WI38 (cell line): ENCODE measurements at regions not wholly inside any gene's neighbourhood (a gene's known extent, or its start where the extent isn't known, plus 50 kb on each side); places are given as distances from the start of the nearest gene placed in this dataset.

ENCODE experiments used
- H3K4me3 ChIP-seq: 2 replicates; pipeline ENCODE4 v1.5.1; 2011; ENCODE audit warnings: low read depth, mild to moderate bottlenecking, control low read depth, low read length
- TF ChIP-seq, protein P1 (sequence below): IDR thresholded peaks from 2 replicates; pipeline ENCODE4 v1.5.1; 2012; ENCODE audit warnings: low read depth, mild to moderate bottlenecking, control low read depth, low read length

DNA sequence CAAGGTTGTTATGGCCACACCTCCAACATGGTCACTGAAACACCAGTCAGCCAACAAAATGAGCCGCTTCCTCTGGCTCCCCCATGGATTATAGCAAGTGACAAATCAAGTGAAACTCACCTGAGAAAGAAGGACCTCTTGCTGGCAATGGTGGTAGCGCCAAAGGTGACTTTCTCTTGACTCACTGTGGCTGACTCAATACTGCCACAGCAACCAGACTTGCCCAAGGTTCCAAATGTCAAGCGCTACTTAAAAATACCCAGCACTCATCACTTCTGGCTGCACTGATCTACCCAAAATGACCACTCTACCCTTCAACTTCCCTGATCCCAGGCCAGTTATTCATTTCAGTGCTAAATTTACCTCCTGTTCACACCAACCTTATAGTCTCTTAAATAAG is 495.5 kb downstream of the FOXO1 start:
- no peak overlapping the region for H3K4me3 ChIP-seq
- TF ChIP-seq, protein P1, sequence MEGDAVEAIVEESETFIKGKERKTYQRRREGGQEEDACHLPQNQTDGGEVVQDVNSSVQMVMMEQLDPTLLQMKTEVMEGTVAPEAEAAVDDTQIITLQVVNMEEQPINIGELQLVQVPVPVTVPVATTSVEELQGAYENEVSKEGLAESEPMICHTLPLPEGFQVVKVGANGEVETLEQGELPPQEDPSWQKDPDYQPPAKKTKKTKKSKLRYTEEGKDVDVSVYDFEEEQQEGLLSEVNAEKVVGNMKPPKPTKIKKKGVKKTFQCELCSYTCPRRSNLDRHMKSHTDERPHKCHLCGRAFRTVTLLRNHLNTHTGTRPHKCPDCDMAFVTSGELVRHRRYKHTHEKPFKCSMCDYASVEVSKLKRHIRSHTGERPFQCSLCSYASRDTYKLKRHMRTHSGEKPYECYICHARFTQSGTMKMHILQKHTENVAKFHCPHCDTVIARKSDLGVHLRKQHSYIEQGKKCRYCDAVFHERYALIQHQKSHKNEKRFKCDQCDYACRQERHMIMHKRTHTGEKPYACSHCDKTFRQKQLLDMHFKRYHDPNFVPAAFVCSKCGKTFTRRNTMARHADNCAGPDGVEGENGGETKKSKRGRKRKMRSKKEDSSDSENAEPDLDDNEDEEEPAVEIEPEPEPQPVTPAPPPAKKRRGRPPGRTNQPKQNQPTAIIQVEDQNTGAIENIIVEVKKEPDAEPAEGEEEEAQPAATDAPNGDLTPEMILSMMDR: no peak

DNA sequence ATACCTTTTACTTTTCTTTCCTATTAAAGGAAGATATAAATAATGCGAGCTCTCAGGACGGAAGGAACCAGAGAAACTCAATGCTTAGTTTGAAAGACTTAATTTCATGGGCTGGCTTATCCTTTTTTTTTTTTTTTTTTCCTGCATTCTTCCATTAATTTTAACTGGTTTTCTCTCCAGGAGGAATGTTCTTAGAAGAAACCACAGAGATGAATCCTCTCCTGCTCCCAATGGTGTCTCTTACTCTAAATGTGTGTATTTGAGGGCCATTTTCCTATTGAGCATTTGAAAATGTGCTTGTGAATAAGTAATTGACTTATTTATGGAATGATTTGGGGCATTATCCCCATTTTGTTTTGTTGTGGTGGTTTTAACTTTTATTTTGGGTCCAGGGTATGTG is 494.9 kb downstream of the FOXO1 start:
- H3K4me3 ChIP-seq: no peak overlapping the region
- TF ChIP-seq, protein P1: no peak

DNA sequence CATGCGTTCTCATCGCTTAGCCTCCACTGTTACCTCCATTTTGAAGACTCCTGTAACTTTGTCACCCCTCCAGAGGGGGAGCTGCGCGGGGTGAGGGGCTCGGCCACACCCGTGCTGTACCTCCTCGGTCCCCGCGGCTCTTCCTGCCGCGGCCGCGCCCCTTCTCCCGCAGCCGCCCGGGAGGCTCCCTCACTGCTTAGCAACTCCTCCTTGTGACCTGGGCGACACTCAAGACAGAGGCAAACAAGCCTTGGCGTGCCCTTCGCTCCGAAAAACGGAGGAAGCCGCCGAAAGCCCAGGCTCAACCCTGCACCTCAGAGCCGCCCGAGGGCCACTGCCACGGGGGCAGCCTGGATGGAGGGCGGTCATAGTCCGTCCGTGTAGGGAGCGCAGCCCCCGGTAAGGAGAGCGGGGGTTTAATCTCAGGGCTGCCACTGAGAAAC is 494.3 kb downstream of the FOXO1 start:
- no peak overlapping the region for H3K4me3 ChIP-seq
- TF ChIP-seq, protein P1: no peak

DNA sequence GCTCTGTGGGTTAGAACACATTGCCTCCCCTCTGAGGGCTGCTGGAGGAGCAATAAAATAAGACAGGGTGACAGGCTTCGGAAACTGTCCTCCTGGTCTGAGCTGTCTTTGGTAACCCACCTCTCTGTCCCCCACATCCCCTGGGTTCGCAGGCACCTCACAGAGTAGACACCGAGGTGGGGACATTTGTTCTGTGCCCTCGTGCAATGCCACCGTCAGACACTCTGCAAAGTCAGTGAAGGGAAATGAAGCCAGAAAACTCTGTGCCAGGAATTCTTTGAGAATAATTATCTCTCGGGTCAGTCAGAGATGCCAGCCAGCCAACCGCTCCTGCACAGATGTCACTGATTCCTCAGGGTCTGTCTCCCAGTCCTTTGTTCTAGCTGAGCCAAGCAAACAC is 493.6 kb downstream of the FOXO1 start:
- no peak overlapping the region for H3K4me3 ChIP-seq
- TF ChIP-seq, protein P1: no peak

DNA sequence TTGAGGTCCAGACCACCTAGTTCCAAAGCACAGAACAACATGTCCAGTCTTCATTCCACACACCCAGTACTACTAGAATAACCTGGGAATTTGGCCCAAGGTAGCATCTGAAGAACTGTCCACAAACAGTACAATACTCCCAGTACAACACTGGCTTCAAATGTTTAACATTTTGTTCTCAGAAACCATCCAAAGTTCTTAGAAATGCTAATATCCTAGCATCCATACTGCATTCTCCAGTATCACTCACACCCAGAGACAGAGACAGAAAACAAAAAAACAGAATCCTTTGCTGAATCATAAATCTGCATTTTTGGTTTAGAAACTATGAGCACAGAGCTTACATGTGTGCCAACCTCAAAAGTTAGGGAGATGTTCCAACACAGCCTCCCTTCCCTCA is 490.8 kb downstream of the FOXO1 start:
- no peak overlapping the region for H3K4me3 ChIP-seq
- TF ChIP-seq, protein P1: no peak

DNA sequence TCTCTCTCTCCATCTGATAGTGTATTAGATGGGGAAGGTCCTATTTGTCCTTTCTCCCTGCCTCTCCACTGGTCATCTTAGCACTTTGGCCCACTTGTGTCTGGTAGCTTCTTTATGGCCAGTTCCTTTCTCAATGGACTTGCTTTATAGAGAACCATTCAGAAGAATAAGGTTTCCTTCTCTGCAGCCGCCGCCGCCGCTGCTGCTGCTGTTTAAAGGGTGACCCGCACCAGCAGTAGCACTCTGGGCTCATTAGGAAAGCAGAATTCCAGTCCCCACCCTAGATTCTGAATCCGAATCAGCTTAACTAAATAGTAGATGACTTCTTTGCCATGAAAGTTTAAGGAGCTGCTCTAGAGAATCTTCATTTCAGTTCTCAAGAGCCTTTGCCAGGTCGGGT is 490.2 kb downstream of the FOXO1 start:
- TF ChIP-seq, protein P1: no peak
- no peak overlapping the region for H3K4me3 ChIP-seq

DNA sequence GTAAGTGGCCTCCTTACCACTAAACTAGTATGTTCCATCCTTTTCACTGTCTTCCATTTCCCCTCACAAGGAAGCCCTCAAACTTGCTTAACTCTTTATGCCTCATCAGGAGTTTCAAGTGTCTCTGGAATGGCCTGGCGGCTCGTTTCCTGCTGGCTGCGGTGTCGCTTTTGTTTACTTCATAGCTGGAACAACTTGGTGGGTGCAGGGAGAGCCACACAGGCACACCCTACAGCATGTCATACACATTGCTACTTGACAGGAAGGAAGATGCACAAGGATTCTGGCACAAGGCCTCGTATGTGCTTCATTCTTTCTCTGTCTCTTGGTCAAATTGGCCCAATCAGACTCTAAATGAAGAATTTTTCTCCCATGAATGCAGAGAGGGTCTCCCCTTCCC is 488.3 kb downstream of the FOXO1 start:
- H3K4me3 ChIP-seq: no peak overlapping the region
- TF ChIP-seq, protein P1: no peak
